Stimulated activated CD8-positive, alpha-beta memory T cell treated with anti-CD3 and anti-CD28 coated beads, Interleukin-12 subunit alpha, Interleukin-12 subunit beta, amount 100 ng/mL, for 24 hours (primary cell): ENCODE measurements at regions not wholly inside any gene's neighbourhood (a gene's known extent, or its start where the extent isn't known, plus 50 kb on each side); places are given as distances from the start of the nearest gene placed in this dataset.
"Not testable (repeated sequence)": the region's sequence is repeated elsewhere in the genome, so short reads cannot be mapped to it uniquely, and the experiment has no call there.

ENCODE experiments used
- DNase-seq: peaks from one replicate; pipeline ENCODE4 v3.0.0-alpha.2; 2020; ENCODE audit errors: extremely low read depth

GRCh38 chr5:125251703-125252102, 505.3 kb upstream of the ZNF608 start:
- no peak for DNase-seq

DNA sequence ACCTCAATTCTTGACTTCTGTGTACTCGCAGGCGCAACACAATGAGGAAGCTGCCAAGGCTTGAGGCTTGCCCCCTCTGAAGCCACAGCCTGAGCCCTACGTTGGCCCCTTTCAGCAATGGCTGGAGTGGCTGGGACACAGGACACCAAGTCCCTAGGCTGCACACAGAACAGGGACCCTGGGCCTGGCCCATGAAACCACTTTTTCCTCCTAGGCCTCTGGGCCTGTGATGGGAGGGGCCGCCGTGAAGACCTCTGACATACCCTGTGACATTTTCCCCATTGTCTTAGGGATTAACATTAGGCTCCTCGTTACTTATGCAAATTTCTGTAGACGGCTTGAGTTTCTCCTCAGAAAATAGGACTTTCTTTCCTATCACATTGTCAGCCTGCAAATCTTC, 507.2 kb upstream of the ZNF608 start:
- not testable (repeated sequence) for DNase-seq

- no peak for DNase-seq
These were observed 507.8 kb upstream of the ZNF608 start for GRCh38 chr5:125254267-125254666.

DNA sequence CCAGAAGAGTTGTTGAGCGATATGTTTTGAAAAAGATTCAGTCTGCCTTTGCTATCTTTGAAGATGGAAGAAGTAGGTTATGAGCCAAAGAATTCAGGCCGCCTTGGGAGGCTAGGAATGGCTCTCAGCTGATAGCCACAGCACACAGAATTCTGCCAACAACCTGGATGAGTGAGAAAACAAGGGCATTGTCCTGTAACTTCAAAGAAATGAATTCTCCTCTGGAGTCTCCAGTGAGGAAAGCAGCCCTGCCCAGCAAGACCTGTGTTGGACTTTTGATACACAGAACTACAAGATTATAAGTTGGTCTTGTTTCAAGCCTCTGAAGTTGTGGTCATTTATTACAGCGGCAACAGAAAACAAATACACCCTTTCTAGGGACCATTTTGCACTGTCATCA, 509.9 kb upstream of the ZNF608 start:
- DNase-seq, result no peak

DNA sequence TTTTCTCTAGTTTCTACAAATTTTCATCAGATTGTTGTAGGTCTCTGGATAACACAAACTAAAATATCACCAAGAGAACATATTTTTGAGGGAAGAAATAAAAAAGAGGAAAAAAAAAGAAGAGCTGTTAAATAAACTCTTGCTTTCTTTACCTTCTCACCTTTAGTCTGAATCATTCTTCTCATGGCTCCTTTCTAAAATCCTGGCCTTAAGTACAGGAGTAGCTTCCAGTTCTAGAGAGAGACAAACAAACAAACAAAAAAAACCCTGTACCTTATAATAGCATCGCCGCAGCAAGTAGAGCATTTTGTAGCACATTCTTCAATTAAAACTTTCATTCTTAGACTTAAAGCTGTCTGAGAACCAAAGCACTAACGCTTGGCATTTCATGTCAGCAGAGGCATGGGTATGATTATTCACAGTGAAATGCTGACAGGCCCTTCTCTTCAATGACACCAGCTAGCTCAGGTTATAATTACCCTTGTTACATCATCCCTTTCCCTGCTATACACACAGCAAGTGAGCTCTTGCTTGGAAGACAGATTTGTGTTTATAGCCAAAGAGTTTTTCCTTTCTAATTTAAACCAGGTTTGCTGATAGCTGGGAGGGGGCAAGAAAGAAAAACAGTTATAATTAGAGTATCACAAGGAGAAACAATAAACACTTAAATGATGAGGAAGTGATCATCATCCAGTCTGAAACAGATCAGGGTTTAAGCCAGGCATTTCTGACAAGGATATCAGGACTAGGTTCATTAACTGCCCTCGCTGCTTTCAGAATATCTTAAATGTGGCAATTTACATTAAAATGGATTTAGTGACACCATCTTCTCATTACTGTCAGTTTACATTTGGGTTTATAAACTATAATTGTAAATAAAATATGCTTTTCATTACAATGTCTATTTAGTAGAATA, 510.9 kb upstream of the ZNF608 start:
- no peak for DNase-seq

DNA sequence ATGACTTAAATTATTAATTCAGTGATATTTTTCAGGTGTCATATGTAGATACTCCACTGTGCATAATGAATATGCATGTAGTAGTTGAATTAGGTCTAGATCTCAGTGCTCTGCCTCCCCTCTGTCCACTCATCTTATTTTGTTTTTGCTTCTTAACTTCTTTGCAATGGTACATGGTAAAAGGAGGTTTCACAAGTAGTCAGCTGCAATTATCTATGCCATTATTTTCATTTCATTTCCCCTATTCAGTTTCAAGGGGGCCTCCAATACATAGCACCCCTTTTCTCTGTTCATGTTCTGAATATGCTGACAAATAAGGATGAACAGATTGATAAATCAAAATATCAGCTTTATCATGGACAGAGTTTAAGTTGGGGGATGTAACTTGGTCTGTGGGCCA, 511.6 kb upstream of the ZNF608 start:
- no peak for DNase-seq

GRCh38 chr5:125258615-125259014, 512.2 kb upstream of the ZNF608 start:
- DNase-seq, result no peak

DNA sequence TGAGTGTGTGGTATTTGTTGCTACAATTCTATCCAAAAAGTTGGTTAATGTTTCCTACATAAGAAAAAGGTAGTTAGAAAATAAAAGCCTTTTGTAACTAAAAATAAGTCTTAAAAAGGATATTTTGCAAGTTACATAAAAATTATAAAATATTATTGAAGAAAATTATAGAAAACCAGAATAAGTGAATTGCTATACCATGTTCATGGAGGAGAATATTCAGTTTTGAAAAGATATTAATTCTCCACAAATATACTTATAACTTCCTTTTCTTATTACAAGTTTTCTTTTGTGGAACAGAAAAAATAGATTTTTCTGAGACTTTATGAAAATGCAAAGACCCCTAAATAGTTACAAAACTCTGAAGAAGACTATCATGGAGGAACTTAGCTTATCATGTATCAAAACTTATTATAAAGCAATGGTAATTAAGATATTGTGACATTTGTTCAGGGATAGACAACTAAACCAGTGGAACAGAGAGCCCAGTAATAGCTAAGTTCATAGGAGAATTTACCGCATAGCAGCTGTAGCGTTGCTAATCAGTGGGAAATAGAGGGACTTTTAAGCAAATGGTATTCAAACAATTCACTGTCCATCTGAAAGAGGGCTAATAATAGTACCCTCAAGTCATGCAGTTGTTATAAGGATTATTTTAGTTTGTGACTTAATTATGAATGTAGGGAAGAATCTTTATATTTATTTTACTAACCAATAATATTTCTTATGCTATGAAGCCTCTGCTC, 515.2 kb upstream of the ZNF608 start:
- no peak for DNase-seq

GRCh38 chr5:125262782-125263181, 516.3 kb upstream of the ZNF608 start:
- DNase-seq, result no peak

DNA sequence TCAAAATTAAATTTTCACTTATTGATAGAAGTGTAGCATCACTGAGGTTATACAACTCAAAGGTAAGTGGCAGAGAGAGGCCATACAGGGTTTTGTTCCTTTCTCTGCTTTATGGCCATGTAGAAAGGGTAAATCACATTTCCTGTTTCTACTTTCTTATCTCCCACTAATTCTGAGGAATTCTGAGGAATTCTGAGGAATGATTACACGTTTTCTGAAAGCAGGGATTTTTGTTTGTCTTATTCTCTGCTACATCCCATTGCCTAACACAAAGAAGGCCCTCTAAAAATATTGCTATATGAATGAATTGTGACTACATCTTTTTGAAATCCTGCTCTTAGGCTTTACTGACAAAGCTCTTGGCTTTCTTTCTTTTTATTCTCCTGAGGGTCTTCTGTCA, 516.9 kb upstream of the ZNF608 start:
- DNase-seq, result no peak

DNA sequence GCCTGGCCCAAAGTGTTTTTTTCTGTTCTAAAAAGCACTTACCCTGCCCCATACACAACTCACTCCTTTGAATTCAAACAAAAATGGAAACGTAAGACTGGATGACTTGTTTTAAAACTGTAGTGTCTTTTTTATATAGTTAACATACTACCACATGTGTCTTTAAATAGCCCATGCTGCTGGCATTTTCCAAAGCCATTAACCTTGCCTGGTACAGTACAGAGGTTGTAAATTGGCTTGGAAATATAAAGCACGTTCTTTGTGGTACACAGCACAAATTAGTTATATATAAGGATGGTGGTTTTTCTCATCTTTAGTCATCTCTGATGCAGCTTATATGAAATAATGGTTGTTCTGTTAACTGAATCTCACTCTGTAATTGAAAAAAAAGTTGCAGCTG, 519.7 kb upstream of the ZNF608 start:
- DNase-seq, result no peak

GRCh38 chr5:125267636-125268248, 521.3 kb upstream of the ZNF608 start:
- DNase-seq, result no peak

DNA sequence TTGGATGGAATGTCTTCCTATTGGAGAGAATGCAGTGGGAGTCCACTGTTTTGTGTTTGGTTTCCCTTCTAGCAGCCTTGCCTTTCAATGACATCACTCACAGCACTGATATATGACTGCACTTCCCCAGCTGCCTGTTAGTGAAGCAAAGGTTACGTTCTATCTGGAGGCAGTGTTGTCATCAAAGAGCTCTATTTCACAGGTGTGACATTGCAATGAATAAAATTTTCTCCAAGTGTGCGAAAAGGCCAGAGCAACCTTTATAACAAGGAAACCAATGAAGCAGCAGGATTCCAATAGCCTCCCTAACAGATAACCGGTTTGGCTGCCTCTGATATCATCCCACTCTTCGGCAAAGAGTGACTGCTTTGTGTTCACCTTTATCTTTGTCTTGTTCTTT, 523.5 kb upstream of the ZNF608 start:
- DNase-seq, result no peak

DNA sequence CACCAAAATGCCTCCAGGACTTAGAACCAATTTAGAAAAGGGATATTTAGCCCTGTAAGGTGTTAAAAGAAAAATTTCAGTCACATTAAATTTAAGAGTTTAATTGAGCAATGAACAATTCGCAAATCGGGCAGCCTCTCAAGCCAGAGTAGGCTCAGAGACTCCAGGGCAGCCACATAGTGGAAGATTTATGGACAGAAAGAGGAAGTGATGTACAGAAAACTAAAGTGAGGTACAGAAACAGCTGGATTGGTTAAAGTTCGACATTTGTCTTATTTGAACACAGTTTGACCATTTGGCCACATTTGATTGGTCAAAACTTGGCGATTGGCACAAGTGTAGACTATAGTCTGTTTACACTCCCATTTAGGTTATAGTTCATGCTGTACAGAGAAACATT, 525.9 kb upstream of the ZNF608 start:
- no peak for DNase-seq

DNA sequence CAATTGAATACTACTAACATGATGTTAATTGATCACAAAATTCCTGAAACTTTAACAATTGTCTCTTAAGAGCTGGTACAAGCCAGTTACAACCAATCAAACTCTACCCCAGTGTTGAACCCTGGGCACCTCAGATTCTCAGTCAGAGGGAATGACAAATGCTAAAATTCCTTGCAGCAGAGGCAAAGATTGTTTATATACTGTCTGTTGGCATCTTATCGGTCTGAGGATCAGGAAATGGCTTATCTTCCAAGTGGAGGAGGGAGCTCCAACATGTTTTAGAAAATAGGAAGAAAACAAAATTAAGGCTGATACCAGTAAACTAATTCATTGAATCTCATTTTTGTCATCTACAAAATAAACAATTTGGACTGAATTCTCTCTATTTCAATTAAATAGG, 527.8 kb upstream of the ZNF608 start:
- no peak for DNase-seq

GRCh38 chr5:125274938-125275724, 528.7 kb upstream of the ZNF608 start:
- no peak for DNase-seq

- DNase-seq, result no peak
These were observed 529.3 kb upstream of the ZNF608 start for GRCh38 chr5:125275725-125276090.

DNA sequence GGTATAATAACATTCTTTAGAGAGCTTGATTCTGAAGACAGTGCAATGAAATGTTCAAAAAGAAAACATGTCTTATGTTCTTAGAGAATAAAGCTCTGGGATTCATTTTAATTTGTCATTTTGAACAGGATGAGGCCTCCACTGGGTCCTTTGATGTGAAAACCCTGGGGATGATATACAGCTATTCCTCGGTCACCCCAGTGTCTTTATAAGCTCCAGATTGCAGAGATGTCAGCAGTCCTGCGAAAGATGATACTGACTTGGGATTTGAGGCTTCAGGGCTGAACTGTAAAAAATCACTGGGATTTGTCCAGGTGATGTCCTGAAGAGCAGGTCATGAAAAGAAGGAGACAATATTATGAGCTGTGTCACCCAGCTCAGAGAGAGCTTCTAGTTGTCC, 529.7 kb upstream of the ZNF608 start:
- DNase-seq, result no peak

DNA sequence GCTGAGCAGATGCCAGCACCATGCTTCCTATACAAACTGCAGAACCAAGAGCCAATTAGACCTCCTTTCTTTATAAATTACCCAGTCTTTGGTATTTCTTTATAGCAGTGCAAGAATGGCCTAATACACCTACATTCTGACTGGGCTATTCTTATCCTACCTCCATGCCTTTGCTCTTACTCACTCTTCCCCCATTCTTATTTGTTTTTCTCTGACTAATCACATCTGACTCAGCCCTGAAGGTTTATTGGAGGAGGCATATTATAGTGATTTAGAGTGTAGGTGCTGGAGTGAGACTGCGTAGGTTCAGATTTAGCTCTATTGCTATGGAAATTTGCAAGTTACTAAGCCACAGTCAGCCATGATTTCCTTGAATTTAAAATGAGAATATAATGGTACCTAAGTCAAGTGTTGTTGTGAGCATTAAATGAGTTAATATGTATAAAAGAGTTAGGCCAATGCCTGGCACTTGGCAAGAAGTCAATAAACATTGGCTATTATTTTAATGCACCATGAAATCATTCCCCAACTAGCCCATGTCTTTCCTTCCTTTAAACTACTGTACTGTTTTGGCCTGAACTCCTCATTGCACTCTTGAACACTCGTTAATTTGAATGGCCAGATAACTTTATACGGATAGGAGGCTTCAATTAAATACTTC, 531.2 kb upstream of the ZNF608 start:
- no peak for DNase-seq

GRCh38 chr5:125278711-125279110, 532.3 kb upstream of the ZNF608 start:
- no peak for DNase-seq

DNA sequence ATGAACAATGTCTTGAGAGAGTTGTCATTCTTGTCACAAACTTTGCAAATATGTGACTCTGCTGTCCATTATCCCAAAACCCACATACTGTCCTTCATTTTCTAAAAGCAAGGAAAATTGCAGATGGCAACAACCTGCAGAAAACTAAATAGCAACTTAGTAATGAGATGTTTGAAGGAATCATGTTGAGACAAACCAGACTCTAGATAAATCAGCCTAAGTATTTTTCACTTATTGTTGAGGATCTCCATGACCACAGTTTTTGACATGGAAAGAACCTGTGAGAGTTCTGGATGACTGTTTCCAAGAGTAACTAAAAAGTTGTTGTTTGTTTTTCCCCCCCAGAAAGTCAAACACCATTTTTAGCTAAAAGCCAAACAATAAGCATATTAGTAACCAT, 535.2 kb upstream of the ZNF608 start:
- DNase-seq, result no peak
